Mucosa of rectum (tissue), 2 donors: ENCODE measurements at regions not wholly inside any gene's neighbourhood (a gene's known extent, or its start where the extent isn't known, plus 50 kb on each side); places are given as distances from the start of the nearest gene placed in this dataset.
A peak's percentile ranks its signal among the peaks of the same experiment; 100 is the strongest.
"Not testable (repeated sequence)": the region's sequence is repeated elsewhere in the genome, so short reads cannot be mapped to it uniquely, and the experiment has no call there.

ENCODE experiments used
- H3K27ac ChIP-seq, 2 donors: one replicate each; pipeline ENCODE4 v1.7.0; 2013; ENCODE audit warnings: inconsistent platforms in 2 of 2, low read depth in 2 of 2, low read length in 2 of 2
- H3K27me3 ChIP-seq, 2 donors: one replicate each; pipeline ENCODE4 v1.7.0; 2013; ENCODE audit warnings: low read length in 2 of 2; ENCODE audit not compliant: control insufficient read depth in 2 of 2, insufficient read depth in 2 of 2
- H3K36me3 ChIP-seq, 2 donors: one replicate each; pipeline ENCODE4 v1.7.0; 2013; ENCODE audit warnings: low read length in 2 of 2; ENCODE audit not compliant: control insufficient read depth in 2 of 2, insufficient read depth in 2 of 2
- H3K4me1 ChIP-seq, 2 donors: one replicate each; pipeline ENCODE4 v1.7.0; 2013; ENCODE audit warnings: low read length in 2 of 2, mild to moderate bottlenecking in 1 of 2; ENCODE audit not compliant: control insufficient read depth in 2 of 2, insufficient read depth in 2 of 2
- H3K4me3 ChIP-seq, 2 donors: one replicate each; pipeline ENCODE4 v1.7.0; 2013; ENCODE audit warnings: low read length in 2 of 2
- H3K9ac ChIP-seq, 2 donors: one replicate each; pipeline ENCODE4 v1.7.0; 2013; ENCODE audit warnings: low read length in 2 of 2, low read depth in 1 of 2, mild to moderate bottlenecking in 1 of 2
- H3K9me3 ChIP-seq, 2 donors: one replicate each; pipeline ENCODE4 v1.7.0; 2013; ENCODE audit warnings: low read length in 2 of 2; ENCODE audit not compliant: control insufficient read depth in 2 of 2
- donor health status: healthy.
- donor health status: Normal muscosa, but diverticular disease.

GRCh38 chr17:30731210-30732132 lies 93.0 kb downstream of the CRLF3 start:
- not testable (repeated sequence) for H3K9me3 ChIP-seq, H3K27me3 ChIP-seq, H3K4me1 ChIP-seq, H3K36me3 ChIP-seq
- H3K9ac ChIP-seq = peak overlapping the region; percentile 77 to 78
- H3K27ac ChIP-seq = peak overlapping the region; percentile 83 to 84
- H3K4me3 ChIP-seq = peak overlapping the region; percentile 80 to 84

- H3K27me3 ChIP-seq, H3K4me1 ChIP-seq, H3K9me3 ChIP-seq, H3K36me3 ChIP-seq, H3K27ac ChIP-seq: not testable (repeated sequence)
- Histone ChIP-seq H3K4me3 (peak overlapping the region; percentile 64 to 76), H3K9ac (peak overlapping the region in 1 of 2 donors; percentile 71)
These were observed 93.7 kb downstream of the CRLF3 start for GRCh38 chr17:30730837-30731209.

GRCh38 chr17:30730171-30730836 lies 94.2 kb downstream of the CRLF3 start:
- H3K27ac ChIP-seq, H3K4me3 ChIP-seq, H3K27me3 ChIP-seq, H3K4me1 ChIP-seq, H3K9ac ChIP-seq, H3K36me3 ChIP-seq, H3K9me3 ChIP-seq: not testable (repeated sequence)

GRCh38 chr17:30729471-30730170 lies 94.9 kb downstream of the CRLF3 start:
- H3K4me3 ChIP-seq, H3K27me3 ChIP-seq, H3K27ac ChIP-seq, H3K9me3 ChIP-seq, H3K9ac ChIP-seq, H3K4me1 ChIP-seq, H3K36me3 ChIP-seq: not testable (repeated sequence)

GRCh38 chr17:30727517-30727916 lies 97.0 kb downstream of the CRLF3 start:
- not testable (repeated sequence) for H3K27ac ChIP-seq, H3K36me3 ChIP-seq, H3K9me3 ChIP-seq, H3K4me3 ChIP-seq, H3K9ac ChIP-seq, H3K27me3 ChIP-seq, H3K4me1 ChIP-seq

GRCh38 chr17:30726734-30727133 lies 97.8 kb downstream of the CRLF3 start:
- not testable (repeated sequence) for H3K4me3 ChIP-seq, H3K36me3 ChIP-seq, H3K27ac ChIP-seq, H3K4me1 ChIP-seq, H3K27me3 ChIP-seq, H3K9me3 ChIP-seq, H3K9ac ChIP-seq

- H3K4me3 ChIP-seq, H3K4me1 ChIP-seq, H3K27me3 ChIP-seq, H3K27ac ChIP-seq, H3K9me3 ChIP-seq, H3K9ac ChIP-seq, H3K36me3 ChIP-seq: not testable (repeated sequence)
These were observed 98.2 kb downstream of the CRLF3 start for GRCh38 chr17:30726310-30726709.

GRCh38 chr17:30724034-30724650 lies 100.3 kb downstream of the CRLF3 start:
- not testable (repeated sequence) for H3K27ac ChIP-seq, H3K4me3 ChIP-seq, H3K27me3 ChIP-seq, H3K4me1 ChIP-seq, H3K9me3 ChIP-seq, H3K36me3 ChIP-seq, H3K9ac ChIP-seq

- not testable (repeated sequence) for H3K36me3 ChIP-seq, H3K4me1 ChIP-seq, H3K4me3 ChIP-seq, H3K27ac ChIP-seq, H3K9ac ChIP-seq, H3K27me3 ChIP-seq, H3K9me3 ChIP-seq
These were observed 102.2 kb downstream of the CRLF3 start for GRCh38 chr17:30722114-30722780.
